Left kidney (tissue), 1 donor: ENCODE measurements at regions not wholly inside any gene's neighbourhood (a gene's known extent, or its start where the extent isn't known, plus 50 kb on each side); places are given as distances from the start of the nearest gene placed in this dataset.

ENCODE experiments used
- DNase-seq: peaks from one replicate; pipeline ENCODE4 v3.0.0-alpha.2; 2013

DNA sequence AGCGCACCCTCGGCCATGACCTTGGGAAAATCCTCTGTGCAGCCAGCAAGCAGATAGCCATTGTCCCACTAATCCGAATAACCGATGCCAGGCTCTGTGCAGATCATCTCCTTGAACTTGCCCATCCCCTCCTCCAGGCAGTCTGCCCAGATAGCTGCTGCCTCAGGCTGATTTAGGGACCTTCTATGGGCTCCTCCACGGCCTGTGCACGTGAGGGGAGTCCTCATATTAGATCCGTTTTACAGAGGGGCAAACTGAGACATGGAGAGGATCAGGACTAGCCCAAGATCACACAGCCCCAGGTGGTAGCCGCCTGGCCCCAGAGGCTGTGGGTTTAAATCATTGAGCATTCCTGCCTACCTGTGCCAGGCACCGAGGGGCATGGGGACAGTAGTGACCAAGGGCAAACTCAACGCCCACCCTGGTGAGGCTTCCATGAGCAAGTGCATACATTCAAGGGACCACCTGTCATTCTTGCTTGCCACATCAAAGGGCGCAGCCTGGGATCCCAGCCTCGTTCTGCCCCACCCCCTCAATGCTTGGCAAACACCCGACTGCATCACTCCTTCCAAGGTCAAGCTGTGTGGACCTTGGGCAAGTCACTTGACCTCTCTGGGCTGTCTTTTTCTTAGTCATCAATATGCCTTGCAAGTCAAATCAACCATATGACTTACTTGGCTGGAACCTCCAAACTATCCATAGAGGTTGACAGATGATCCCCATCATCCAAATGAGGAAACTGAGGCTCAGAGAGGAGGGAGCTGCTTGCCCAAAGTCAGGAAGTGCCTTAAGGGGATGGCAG is 131.6 kb downstream of the MN1 start:
- DNase-seq = no peak

DNA sequence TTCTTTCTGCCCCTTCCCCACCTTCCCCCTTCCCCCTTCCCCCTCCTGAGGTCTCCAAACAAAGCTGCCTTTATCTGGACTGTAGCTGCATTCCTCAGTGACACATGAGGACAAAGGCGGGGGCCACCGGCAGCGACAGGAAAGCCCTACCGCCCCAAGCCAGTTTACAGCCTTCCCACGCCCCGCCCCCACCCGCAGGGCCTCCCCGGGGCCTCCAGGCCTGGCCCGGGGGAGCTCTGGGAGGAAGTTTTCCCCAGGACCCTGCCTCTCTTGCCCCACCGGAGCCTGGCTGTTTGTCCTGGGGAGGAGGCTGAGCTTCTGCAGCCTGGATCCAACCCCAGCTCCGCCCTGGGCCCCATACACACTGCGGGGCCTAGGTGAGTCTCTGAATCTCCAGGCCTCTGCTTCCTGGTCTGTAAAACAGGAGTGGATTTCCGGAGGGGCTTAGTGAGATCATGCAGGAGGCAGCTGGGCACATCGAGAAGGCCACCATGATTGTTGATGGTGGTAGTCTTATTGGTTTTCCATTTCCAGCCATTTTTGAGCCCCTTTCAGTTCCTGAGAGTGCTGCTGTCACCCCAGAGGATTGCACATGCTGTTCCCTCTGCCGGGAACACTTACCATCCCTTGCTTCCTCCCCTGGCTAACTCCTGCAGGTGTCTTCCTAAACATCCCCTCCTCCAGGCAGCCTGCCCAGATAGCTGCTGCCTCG is 130.7 kb downstream of the MN1 start:
- peak; percentile 79 for DNase-seq

DNA sequence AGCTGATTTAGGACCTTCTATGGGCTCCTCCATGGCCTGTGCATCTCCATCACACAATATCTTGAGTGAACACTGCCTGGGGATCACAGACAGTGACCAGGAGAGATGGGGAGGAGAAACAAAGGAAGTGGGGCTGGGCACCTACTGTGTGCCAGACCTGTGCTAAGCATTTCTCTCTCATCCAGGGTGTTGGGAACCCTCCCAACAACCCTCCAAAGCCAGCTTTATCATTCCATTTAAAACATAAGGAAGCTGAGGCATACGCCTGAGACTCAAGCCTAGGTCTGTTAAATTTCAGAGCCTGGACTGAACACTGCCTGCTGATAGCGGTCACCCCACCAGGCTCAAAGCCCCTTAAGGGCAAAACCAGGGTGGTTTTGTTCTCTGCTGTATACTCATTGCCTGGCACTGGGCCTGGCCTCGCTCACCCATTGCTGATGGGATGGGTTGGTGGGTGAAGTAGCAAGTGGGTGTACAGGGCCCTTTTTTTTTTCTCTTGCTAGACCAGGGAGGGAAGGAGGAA is 130.1 kb downstream of the MN1 start:
- no peak for DNase-seq

DNA sequence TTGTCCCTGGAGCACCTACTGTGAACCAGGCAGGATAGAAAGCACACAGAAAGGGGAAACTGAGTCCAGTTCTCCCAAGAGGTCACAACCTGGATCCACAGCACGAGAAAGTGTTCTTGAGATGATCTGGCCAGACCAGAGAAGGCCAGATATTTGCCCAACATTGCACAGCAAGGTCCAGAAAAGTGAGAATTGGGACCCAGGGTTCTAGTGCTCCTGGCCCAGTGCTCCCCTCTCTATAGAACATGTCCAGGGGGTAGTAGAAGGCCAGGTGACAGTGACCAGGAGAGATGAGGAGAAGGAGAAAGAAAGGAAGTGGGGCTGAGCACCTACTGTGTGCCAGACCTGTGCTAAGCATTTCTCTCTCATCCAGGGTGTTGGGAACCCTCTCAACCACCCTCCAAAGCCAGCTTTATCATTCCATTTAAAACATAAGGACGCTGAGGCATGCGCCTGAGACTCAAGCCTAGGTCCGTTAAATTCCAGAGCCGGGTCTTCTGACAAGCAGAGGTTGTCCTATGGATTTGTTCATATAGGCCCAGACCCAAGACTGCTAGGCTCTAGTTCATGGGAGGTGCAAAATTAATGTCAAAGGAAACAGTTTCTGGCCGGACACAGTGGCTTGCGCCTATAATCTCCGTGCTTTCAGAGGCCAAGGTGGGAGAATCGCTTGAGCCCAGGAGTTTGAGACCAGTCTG is 128.7 kb downstream of the MN1 start:
- DNase-seq = no peak

DNA sequence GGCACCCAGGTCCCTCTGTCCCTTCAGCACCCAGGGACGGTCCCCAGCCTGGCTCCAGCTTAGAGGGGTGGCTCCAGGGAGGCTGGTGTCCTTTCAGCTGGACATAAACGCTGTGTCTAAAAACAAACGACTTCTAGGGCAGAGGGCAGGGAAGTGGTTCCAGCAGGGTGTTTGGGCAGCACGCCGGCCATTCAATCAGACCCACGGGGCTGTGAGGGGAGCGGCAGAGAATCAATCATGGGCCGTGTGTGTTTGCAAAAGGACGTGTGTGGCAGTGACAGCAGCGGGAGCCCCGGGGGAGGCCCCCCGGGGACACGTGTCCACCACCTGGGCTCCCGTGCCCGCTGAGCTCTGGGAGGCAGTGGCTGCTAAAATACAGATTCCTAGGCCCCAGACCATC is 127.7 kb downstream of the MN1 start:
- no peak for DNase-seq

DNA sequence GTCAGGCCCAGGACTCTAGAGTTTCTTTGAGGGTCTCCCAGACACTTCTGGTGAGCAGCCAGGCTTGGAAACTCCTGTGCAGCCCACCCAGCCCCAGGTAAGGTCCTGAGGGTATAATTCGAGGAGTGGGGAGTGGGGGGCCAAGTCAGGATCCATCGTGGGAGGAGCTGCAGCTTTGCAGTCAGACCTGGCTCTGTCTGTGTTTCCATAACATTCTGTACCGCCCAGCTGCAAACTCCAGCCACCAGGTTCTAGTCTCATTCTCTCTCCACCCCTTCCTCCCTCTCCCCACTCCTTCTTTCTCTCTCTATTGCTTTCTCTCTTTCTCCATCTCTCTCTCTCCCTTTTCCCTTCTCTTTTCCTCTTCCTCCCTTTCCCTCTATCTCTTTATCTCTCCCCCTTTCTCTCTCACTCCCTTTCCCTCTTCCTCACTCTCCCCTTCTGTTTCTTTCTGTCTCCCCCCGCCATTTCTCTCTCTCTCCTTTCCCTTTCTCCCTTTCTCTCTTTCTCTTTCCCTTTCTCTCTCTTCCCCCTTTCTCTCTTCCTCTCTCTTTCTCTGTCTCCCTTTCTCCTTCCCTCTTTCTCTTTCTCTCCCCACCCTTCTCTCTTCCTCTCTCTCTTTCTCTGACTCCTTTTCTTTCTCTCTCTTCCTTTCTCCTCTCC is 127.2 kb downstream of the MN1 start:
- DNase-seq = no peak

DNA sequence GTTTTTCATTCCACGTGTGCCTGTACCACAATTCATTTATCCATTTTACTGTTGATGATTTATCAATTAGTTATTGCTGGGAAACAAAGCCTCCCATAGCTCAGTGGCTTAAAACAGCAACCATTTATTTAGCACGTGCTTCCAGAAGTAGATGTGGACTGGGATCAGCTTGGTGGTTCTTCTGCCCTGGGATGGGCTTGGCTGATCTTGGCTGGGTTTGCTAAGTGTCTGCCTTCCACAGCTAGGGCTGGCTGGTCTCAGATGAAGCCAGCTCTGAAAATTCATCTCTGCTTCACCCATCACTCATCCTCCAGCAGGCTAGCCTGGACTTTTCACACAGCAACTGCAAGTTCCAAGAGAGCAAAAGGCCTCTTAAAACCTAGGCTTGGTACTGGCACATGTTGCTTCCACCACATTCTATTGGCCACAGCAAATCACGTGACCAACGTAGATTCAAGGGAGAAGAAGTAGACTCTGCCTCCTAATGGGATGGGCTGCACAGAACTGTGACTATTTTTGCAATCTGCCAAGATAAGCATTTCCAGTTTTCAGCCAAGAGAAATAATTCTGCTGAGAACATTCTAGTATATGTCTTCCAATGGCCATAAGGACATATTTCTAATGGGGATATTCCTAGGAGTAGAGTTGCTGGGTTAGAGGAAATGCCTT is 124.9 kb downstream of the MN1 start:
- no peak for DNase-seq

DNA sequence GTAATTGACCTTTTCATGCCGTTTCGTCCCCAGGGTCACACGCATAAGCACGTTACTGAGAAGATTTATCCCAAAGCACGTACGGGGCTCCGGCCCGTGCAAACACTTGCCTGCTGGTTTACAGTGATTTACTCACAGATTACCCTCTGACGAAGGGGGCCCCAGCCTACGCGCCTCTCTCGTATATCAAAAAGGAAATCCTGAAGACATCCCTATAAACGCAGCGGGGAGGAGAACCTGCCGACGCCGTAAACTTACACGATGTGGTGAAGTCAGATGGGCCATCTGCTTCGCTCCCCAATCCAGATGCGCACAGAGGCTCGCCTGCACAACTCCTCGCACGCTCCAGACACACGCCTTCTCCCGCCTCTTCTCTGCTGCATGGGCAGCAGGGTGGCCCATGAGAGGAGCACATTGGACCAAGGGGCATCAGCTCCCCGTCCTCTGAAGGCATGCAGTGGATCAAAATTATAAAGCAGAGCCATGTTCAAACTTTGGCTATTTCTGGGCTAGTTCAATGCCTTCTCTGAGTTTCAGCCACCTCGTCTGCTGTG is 123.6 kb downstream of the MN1 start:
- DNase-seq = no peak

DNA sequence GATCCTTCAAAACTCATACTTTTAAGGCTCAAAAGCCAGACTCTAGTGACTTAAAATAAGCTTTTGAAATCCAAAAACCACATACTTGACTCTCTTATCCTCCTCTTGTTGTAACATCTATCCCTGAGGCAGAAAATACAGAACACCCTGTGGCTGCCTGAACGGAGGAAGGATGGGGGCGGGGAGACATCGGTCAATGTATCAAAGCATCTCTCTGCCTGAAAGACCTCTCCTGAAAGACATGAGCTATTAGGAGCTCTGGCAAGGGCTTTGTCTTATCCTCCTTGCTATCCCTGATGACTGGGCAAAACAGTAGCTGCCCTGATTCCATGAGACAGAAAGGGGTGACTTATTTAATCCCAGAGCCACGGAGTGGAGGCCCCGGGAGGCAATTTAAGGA is 122.4 kb downstream of the MN1 start:
- no peak for DNase-seq

DNA sequence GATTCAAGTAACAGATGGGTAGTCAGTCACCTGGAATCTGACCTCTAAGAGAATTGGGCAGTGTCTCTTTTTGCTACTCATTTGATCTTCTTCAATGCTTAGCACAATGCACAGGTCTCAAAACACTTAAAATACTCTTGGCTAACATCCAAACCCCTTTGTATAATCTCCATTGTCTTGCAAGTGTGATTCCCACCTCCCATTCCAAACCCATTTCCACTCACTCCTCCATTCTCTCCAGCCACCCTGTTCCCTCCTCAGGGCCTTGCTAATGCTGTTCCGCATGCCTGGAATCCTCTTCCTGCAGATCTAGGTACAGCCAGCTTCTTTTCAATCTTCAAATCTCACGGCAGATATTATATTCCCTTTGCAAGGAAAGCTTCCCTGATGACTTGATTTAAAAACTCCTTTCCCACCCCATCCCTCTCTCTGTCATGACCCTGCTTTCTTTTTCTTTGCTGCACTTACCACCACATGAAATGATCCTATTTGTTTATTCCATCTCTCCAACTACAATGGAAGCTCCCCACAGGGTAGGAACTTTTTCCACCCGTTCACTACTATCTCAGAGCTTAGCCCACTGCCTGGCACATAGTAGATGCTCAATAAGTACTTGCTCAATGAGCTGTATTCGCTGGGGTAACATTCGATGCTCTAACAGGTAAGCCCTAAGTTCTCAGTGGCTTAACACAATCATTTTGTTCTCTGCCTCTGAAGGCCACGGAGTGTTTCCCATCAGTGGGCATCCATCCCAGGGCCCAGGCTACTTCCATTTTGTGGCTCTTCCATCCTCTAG is 121.7 kb downstream of the MN1 start:
- DNase-seq = no peak

DNA sequence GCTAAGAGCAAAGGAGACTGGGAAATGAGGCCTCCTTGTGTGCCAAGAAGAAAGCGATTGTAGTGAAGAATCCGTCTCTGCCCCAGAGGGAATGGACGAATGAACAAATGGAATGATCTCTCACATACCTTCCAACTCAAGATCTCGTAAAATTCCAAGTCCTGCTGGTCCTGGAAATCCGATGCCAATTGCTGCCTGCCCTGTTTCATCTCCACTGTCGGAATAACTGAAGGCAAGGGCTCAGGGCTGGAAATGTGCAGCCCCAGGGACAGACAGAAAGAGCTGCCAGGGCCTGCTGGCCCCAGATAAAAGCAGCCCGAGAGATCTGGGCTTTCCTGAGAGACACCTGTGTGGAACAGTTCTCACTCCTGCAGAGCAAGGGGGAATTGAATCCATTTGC is 120.9 kb downstream of the MN1 start:
- DNase-seq = no peak

DNA sequence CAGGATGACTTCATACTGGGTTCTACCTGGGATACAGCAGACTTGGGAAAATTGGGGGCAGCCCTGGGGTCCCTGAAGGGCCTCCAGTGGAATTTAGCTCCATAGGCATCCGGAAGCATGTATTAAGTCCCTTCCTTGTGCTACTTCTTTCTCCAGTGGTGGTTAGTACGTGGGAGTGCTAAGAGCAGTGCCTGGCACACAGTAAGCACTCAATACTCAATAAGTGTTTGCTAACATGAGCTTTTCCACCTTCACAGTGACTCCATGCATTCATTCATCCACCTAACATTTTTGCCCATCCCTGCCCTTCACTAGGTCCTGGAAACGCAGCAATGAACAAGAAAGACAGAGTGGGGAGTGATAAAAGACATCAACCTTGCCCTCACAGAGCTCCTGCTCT is 120.5 kb downstream of the MN1 start:
- DNase-seq = no peak

DNA sequence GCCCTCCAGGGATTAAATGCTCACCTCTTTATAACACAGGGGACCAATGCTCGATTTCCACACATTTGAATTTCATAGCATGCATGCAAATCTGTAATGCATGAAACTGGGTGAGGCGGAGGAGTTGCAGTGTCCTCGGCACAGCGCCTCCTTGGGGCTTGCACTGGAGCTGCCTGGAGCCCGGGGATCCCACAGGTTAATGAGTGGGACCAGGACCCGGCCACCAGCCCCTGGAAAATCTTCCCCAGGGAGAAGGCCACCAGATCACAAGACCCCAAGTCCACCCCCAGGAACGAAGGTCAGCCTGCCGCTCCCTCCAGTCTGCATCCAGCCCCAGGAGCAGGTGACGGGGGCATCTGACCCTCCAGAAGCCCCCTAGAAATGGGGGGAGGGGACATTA is 119.1 kb downstream of the MN1 start:
- no peak for DNase-seq

DNA sequence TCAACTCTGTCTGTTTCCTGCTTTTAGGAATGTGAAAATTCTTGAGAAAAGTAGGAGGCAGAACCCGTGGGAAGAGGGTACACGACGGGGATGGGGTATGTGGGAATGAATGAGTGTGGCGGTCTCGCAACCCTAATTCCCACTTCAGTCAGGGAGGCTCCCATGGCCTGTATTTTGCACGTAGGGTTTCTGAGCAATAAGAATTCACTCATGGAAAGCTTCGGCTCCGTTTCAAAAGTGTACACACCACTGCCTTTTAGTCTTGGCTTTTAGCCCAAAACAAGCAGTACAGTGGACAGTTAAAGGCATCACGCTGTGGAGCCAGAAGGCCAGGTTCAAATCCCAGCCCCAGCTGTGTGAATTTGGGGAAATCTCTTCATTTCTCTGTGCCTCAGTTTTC is 116.7 kb downstream of the MN1 start:
- DNase-seq = no peak

DNA sequence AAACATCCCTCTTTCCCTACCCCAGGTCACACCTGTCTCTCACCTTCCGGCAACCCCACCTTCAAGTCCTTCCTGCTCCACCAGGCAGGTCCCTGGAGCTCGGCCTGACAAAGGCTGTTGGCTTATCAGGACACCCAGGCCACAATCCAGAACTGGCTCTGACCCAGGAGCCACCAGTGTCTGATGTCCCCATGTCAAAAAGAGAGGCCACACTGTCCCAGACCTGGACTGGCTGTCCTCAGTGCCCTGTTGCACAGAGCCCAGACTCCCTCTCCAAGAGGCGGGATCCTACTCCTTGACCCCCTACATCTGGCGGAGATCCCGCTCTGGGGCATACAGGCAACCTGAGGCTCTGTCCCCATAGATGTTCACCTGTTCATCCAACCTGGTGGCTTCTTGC is 116.0 kb downstream of the MN1 start:
- DNase-seq = no peak

DNA sequence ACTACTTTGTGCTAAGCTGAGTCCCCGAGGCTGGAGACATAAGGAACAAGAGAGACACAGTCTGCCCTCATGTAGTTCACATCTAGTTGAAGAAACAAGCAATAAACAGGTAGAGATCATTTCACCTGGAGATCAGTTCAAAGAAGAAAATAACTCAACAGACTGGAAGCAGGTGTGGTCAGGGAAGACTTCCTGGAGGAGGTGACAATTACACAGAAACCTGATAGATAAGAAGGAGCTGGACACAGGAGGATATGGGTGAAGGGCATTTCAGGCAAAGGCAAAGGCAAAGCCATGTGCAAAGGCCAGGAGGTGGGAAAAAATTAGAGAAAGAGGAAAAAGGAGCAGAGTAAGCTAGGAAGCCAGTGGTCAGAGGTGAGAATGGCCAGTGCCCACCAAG is 115.6 kb downstream of the MN1 start:
- no peak for DNase-seq

DNA sequence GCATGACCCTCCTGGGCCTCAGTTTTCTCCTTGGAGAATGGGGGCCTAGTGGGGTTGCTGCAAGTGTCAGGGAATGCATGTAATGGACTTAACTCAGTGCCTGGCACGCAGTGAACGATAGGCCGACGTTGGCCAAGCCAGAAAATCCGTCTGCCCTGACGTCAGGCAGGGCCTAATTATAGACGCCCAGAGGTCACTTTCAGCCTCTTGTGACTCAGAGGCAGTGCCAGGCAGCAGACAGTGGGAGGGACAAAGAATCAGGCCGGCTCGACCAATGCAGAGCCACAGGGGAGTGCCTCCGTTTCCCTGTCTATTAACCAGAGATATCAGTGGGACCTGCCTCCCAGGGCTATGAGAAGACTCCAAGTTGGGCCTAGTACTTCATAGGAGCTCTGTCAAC is 115.0 kb downstream of the MN1 start:
- no peak for DNase-seq

DNA sequence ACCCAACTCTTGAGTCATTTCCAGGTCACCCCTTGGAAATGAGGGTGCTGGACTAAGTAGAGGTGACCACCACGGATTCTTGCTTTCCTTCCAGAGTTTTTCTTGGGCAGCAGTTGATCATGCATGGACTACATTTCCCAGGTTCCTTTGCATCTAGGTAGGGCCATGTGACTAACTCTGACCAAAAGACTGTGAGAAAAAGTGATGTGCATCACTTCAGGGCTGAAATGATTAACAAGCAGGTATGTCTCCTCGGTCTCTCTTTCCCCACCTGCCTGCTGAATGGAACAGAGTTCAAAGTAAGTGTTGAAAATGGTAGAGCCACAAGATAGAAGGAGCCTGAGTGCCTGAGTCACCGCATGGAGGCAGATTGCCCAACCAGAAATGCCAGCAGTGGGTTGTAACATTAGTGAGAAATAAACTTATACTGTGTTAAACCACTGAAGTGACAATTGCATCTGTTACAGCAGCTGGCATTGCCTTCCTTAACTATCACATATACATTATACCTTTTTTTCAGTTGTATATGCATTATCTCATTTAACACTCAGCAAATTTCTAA is 113.5 kb downstream of the MN1 start:
- no peak for DNase-seq

DNA sequence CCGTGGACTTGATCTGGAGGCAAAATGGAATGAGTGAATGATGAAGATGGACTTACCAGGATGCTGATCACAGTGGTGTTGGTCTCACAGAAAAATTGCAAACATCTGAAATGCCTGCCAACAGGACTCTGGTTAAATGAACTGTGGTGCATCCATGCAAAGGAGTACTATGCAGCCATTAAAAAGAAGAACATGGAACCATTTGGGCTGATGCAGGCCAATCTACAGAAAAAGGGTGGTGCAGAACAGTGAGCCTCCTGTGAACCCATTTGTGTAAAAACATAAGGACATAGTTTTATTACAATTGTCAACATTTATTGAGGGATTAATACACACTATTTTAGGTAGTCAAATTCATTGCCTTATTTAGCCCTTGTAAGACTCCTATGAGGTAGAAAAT is 111.9 kb downstream of the MN1 start:
- no peak for DNase-seq

DNA sequence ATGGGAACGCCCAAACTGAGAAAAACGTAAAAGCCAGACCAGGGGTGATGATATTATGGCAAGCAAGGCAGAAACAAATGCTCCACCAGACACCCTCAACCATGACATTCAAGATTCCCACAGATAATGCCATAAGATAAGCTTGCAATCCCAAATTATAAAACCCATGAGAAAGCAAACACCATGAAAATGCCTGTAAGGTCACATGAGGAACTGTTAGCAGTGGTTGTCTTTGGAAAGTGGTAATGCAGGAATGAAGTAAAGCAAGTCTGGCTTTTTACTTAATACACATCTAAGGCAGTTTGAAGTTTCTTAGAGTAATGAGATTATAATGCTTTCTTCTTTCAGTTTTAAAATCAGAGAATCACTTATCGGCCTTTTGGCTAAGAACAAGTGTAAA is 111.0 kb downstream of the MN1 start:
- no peak for DNase-seq
